ENCODE measurements at regions not wholly inside any gene's neighbourhood (a gene's known extent, or its start where the extent isn't known, plus 50 kb on each side); places are given as distances from the start of the nearest gene placed in this dataset.

GRCh38 chr14:58785701-58786100 is 147.9 kb downstream of the DACT1 start:
- TF ChIP-seq GATA2 (IDR thresholded peaks at IDR 0.05; ENCODE audit: low read depth, low read length) (no peak), GATA3 (IDR thresholded peaks at IDR 0.05; ENCODE audit: low read depth, low read length) (no peak)
